Liver (tissue), 7 donors: ENCODE measurements at regions not wholly inside any gene's neighbourhood (a gene's known extent, or its start where the extent isn't known, plus 50 kb on each side); places are given as distances from the start of the nearest gene placed in this dataset.

Experiments used
- DNase-seq: peaks from one replicate; pipeline ENCODE4 v3.0.0-alpha.2; 2017; ENCODE audit warnings: low spot score
- H3K27ac ChIP-seq, 2 donors: one replicate each; pipeline ENCODE4 v1.7.0; 2013; ENCODE audit warnings: inconsistent platforms in 2 of 2, low read length in 2 of 2, control low read depth in 1 of 2, low read depth in 1 of 2, mild to moderate bottlenecking in 1 of 2
- H3K27me3 ChIP-seq, 4 donors: one replicate each; pipeline versions ENCODE4 v1.6.1 to v1.7.0; 2013; ENCODE audit warnings: low read length in 3 of 4, inconsistent platforms in 1 of 4, mild to moderate bottlenecking in 1 of 4, moderate library complexity in 1 of 4; ENCODE audit not compliant: control insufficient read depth in 4 of 4, insufficient read depth in 4 of 4
- H3K36me3 ChIP-seq, 4 donors: one replicate each; pipeline versions ENCODE4 v1.6.1 to v1.7.0; 2013; ENCODE audit warnings: low read length in 3 of 4, mild to moderate bottlenecking in 3 of 4, low read depth in 1 of 4, moderate library complexity in 1 of 4; ENCODE audit not compliant: control insufficient read depth in 4 of 4, insufficient read depth in 3 of 4
- H3K4me1 ChIP-seq, 4 donors: one replicate each; pipeline versions ENCODE4 v1.6.1 to v1.7.0; 2013; ENCODE audit warnings: low read length in 3 of 4, mild to moderate bottlenecking in 3 of 4, moderate library complexity in 1 of 4; ENCODE audit not compliant: control insufficient read depth in 4 of 4, insufficient read depth in 4 of 4
- H3K4me3 ChIP-seq, 3 donors: one replicate each; pipeline versions ENCODE4 v1.6.1 to v1.7.0; 2013; ENCODE audit warnings: low read length in 3 of 3, control low read depth in 1 of 3, low read depth in 1 of 3, mild to moderate bottlenecking in 1 of 3
- H3K9ac ChIP-seq, 2 donors: one replicate each; pipeline ENCODE4 v1.7.0; 2013; ENCODE audit warnings: low read length in 2 of 2, mild to moderate bottlenecking in 2 of 2, moderate library complexity in 2 of 2, control low read depth in 1 of 2, low read depth in 1 of 2
- H3K9me3 ChIP-seq, 4 donors: one replicate each; pipeline versions ENCODE4 v1.6.1 to v1.7.0; 2013; ENCODE audit warnings: low read length in 3 of 4; ENCODE audit not compliant: control insufficient read depth in 4 of 4
- ATF3 ChIP-seq: IDR thresholded peaks from 2 replicates; pipeline ENCODE4 v1.6.1; 2016; ENCODE audit warnings: antibody characterized with exemption
- CTCF ChIP-seq: fragments of 150-350 bp; IDR thresholded peaks from 2 replicates; pipeline ENCODE4 v1.5.1; 2017; ENCODE audit warnings: improper control_type of control experiment, low read depth, low read length; ENCODE audit not compliant: missing input control
- EGR1 ChIP-seq, 2 donors: IDR thresholded peaks; 2 replicates each; pipeline ENCODE4 v1.6.1; 2016 to 2018; ENCODE audit warnings: antibody characterized with exemption in 2 of 2, low read depth in 2 of 2
- FOXA1 ChIP-seq: IDR thresholded peaks from 2 replicates; pipeline ENCODE4 v1.6.1; 2016; ENCODE audit warnings: antibody characterized with exemption
- FOXA2 ChIP-seq: IDR thresholded peaks from 2 replicates; pipeline ENCODE4 v1.6.1; 2016; ENCODE audit warnings: antibody characterized with exemption
- GABPA ChIP-seq, 2 donors: IDR thresholded peaks in 1 of 2; conservative IDR thresholded peaks in 1 of 2; 2 replicates each; pipeline ENCODE4 v1.6.1; 2016; ENCODE audit warnings: antibody characterized with exemption in 2 of 2, mild to moderate bottlenecking in 1 of 2, moderate library complexity in 1 of 2
- HNF4A ChIP-seq, 2 donors: conservative IDR thresholded peaks; 2 replicates each; pipeline ENCODE4 v1.6.1; 2016; ENCODE audit warnings: antibody characterized with exemption in 2 of 2, mild to moderate bottlenecking in 2 of 2
- HNF4G ChIP-seq: IDR thresholded peaks from 2 replicates; pipeline ENCODE4 v1.6.1; 2016; ENCODE audit warnings: antibody characterized with exemption
- JUND ChIP-seq, 2 donors: IDR thresholded peaks; 2 replicates each; pipeline ENCODE4 v1.6.1; 2016; ENCODE audit warnings: antibody characterized with exemption in 2 of 2
- NR2F2 ChIP-seq: IDR thresholded peaks from 2 replicates; pipeline ENCODE4 v1.6.1; 2016; ENCODE audit warnings: antibody characterized with exemption
- RAD21 ChIP-seq, 2 donors: IDR thresholded peaks; 2 replicates each; pipeline ENCODE4 v1.6.1; 2016; ENCODE audit warnings: antibody characterized with exemption in 2 of 2, mild to moderate bottlenecking in 2 of 2
- REST ChIP-seq: IDR thresholded peaks from 2 replicates; pipeline ENCODE4 v1.6.1; 2016; ENCODE audit warnings: antibody characterized with exemption, mild to moderate bottlenecking
- RXRA ChIP-seq, 2 donors: IDR thresholded peaks; 2 replicates each; pipeline ENCODE4 v1.6.1; 2017 to 2018; ENCODE audit warnings: antibody characterized with exemption in 2 of 2, mild to moderate bottlenecking in 1 of 2
- SP1 ChIP-seq: IDR thresholded peaks from 2 replicates; pipeline ENCODE4 v1.6.1; 2018; ENCODE audit warnings: antibody characterized with exemption, mild to moderate bottlenecking
- TAF1 ChIP-seq: conservative IDR thresholded peaks from 2 replicates; pipeline ENCODE4 v1.6.1; 2016; ENCODE audit warnings: antibody characterized with exemption, mild to moderate bottlenecking
- YY1 ChIP-seq: IDR thresholded peaks from 2 replicates; pipeline ENCODE4 v1.6.1; 2016; ENCODE audit warnings: antibody characterized with exemption, mild to moderate bottlenecking
- ZBTB33 ChIP-seq: IDR thresholded peaks from 2 replicates; pipeline ENCODE4 v1.6.1; 2016; ENCODE audit warnings: antibody characterized with exemption
- TF ChIP-seq, protein P1 (sequence below): IDR thresholded peaks from 2 replicates; pipeline ENCODE4 v1.6.1; 2016; ENCODE audit warnings: antibody characterized with exemption
- donor health status: healthy.
- donor health status: healthy.
- donor health status: healthy.
- donor health status: healthy.

DNA sequence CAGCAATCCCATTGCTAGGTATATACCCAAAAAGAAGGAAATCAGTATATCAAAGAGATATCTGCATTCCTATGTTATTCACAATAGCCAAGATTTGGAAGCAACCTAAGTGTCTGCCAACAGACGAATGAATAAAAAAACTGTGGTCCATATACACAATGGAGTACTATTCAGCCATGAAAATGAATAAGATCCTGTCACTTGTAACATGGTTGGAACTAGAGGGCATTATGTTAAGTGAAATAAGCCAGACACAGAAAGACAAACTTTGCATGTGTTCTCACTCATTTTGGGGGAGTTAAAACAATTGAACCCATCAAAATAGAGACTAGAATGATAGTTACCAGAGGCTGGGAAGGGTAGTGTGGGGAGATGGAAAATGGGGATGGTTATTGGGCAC, 323.5 kb upstream of the NFE2L3 start (continued):
- no peak for TF ChIP-seq CTCF

GRCh38 chr7:25829663-25830062, 322.3 kb upstream of the NFE2L3 start:
- TF ChIP-seq FOXA1 (no peak), FOXA2 (no peak), GABPA (IDR thresholded peaks at IDR 0.05 in 1 of 2, conservative IDR thresholded peaks at IDR 0.05 in 1 of 2) (no peak), REST (no peak), JUND (IDR thresholded peaks at IDR 0.05) (no peak), HNF4G (no peak), NR2F2 (no peak), ATF3 (no peak), EGR1 (IDR thresholded peaks at IDR 0.05; ENCODE audit: low read depth in 2 of 2) (no peak), RAD21 (IDR thresholded peaks at IDR 0.05) (no peak), ZBTB33 (no peak), RXRA (IDR thresholded peaks at IDR 0.05) (no peak), CTCF (no peak), YY1 (no peak), HNF4A (conservative IDR thresholded peaks at IDR 0.05) (no peak), SP1 (no peak), TAF1 (no peak)
- TF ChIP-seq, protein P1, sequence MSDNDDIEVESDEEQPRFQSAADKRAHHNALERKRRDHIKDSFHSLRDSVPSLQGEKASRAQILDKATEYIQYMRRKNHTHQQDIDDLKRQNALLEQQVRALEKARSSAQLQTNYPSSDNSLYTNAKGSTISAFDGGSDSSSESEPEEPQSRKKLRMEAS, result no peak
- no peak overlapping the region for H3K4me3 ChIP-seq
- H3K9me3 ChIP-seq, result no peaks in the 10 kb centered on the region
- no peak overlapping the region for H3K9ac ChIP-seq
- no peaks in the 10 kb centered on the region for H3K36me3 ChIP-seq
- H3K4me1 ChIP-seq, result no peaks in the 10 kb centered on the region
- H3K27me3 ChIP-seq, result no peaks in the 10 kb centered on the region
- H3K27ac ChIP-seq, result no peak overlapping the region
- DNase-seq, result no peak
